HuH-7.5 (cell line): ENCODE measurements at regions not wholly inside any gene's neighbourhood (a gene's known extent, or its start where the extent isn't known, plus 50 kb on each side); places are given as distances from the start of the nearest gene placed in this dataset.
"Not testable (repeated sequence)": the region's sequence is repeated elsewhere in the genome, so short reads cannot be mapped to it uniquely, and the experiment has no call there.

Experiments
- DNase-seq: peaks from one replicate; pipeline ENCODE4 v3.0.0; 2011; ENCODE audit warnings: low spot score

- no peak for DNase-seq
These were observed 278.0 kb upstream of the PLET1 start for GRCh38 chr11:112538534-112539280.

DNA sequence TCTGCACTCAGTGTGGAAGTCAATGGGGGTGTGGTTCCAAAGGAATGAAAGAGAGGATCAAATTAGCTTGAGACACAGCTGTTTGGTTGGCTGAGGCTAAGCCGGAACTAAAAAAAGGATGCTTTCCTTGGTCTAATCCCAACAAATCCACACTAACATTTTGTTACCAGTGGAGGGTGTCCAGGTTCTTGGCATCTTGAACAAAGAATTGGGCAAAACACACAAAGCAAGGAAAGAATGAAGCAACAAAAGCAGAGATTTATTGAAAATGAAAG lies 278.6 kb upstream of the PLET1 start:
- not testable (repeated sequence) for DNase-seq

DNA sequence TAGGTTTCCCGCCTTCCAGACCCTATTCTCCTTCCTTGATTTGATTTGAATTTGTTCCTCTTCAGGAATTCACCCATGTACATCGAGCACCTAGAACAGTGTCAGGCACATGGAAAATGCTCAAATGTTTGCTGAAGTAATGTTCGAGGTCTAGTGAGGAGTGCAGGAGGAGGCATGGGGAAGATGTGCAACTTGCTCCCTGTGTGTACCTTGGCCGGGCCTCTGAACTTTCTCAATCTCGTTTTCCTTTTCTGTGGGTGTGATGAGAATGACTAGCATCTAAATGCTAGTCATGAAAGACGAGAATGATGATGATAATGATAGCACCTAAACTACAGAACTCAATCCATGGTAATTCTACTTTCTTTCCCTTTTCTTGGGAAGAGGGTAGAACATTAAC lies 279.1 kb upstream of the PLET1 start:
- DNase-seq: no peak

- DNase-seq: no peak
These were observed 279.6 kb upstream of the PLET1 start for GRCh38 chr11:112540261-112540660.

DNA sequence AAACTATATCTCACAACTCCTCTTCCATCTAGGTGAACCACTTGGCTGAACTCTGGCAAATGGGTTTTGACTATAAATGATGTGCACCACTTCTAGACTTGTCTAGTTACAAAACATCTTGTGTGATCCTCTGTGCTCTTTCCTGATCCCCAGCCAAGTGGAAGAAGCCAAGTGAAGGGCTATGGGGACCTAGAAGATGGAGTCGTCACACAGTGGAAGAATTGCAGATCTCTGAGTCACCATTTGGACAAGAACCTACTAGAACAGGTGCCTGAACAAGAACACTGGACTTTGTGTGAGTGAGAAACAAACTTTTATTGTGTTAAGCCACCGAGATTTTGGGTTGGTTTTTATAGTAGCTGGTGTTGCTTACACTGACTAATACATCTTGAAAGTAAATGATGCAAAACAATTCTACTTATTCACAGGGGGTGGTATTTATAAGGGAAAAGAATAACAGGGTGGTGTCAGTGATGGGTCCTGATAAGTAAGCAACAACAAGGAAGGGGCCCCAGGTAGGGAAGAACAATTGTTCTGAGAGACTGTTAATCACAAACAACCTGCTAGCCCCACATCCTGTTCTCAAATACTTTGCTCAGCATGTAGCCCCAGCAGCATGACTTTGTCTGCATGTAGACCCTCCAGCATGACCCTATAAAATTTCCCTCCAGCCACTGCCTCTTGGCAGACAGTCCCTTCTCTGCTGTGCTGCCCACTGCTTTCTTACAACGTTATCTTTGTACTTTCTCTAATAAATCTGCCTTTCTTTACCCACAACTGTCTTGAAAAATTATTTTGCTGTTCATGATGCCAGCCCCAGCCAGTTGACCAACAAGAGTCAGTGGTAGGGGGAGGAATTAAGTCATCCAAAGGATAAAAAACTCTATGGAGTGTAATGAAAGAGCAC lies 280.7 kb upstream of the PLET1 start:
- DNase-seq: no peak

DNA sequence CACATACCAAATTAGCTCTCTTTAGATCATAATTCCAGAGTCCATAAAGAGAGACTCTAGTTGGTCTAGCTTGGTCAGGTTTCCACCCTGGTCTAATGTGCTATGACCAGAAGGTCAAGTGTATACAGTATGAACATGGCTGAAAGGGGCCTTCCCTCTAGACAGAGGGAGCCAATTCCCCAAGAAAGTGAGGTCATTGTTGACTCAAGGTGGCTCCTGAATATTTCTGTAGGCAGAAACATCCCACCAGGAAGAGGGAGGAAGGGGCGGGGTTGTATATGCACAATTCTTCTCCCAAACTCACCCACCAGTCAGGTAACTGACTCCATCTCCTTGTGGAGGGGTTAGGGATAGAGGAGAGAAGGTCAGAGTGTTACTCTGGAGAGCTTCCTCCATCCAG lies 281.8 kb upstream of the PLET1 start:
- DNase-seq: no peak

- DNase-seq: no peak
These were observed 282.7 kb upstream of the PLET1 start for GRCh38 chr11:112543390-112543789.

DNA sequence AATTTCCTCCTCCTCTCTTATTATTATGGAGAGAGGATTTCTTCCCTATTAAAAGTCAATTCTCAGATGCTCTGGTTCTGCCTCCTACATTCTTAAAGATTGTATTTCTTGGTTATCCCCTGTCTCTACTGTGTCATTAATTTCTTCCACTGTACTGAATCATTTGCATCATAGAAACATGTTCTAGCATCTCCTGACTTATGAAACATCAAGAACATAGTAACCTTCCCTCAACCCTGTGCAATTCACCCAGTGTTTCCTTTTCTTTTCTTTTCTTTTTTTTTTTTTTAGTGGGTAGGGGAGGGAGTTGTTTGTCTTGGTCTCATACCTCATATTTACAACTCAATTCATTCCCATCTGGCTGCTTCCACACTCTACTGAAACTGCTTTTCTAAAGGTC lies 288.0 kb upstream of the PLET1 start:
- no peak for DNase-seq

DNA sequence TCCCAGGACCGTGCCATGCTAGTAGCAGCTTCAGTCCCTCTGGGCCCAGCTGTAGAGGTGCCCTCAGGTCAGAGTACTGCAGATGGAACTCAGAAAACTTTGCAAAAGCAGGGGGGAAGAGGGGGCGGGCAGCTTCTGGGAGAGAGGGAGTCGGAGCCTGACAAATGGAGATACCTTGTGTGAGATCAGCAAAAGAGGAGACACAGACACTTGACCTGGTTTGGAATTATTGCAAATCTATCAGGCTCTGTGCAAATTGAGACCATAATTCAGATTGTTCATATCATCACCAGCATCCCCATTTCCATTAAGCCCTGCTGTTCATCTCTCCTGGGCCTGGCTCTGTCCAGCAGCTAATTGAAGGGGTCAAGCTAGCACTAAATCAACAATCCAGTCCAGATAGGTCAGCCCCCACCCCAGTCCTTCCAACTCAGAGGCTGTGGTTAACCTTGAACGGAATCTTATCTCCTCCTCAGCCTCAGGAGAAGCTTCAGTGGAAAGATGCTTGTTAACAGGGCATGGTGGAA lies 292.6 kb upstream of the PLET1 start:
- DNase-seq: no peak

DNA sequence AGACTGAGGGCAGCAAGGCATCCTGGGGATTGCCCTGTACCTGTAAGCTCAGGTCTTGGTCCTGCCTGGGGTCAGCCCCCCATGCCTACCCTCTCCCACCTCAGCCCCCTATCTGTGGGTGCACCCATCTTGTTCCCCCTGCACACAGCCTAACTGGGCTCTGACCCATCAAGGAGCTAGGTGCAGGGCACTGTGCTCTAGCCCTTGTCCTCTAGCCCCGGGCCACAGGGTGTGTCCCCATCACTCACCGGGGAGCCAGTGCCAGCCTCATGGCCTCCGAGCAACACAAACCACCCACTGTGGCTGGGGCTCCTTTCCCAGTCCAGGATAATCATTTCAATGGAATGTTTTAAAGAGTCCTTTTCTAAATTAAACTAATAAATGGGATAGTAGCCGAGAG lies 293.9 kb upstream of the PLET1 start:
- DNase-seq: no peak

DNA sequence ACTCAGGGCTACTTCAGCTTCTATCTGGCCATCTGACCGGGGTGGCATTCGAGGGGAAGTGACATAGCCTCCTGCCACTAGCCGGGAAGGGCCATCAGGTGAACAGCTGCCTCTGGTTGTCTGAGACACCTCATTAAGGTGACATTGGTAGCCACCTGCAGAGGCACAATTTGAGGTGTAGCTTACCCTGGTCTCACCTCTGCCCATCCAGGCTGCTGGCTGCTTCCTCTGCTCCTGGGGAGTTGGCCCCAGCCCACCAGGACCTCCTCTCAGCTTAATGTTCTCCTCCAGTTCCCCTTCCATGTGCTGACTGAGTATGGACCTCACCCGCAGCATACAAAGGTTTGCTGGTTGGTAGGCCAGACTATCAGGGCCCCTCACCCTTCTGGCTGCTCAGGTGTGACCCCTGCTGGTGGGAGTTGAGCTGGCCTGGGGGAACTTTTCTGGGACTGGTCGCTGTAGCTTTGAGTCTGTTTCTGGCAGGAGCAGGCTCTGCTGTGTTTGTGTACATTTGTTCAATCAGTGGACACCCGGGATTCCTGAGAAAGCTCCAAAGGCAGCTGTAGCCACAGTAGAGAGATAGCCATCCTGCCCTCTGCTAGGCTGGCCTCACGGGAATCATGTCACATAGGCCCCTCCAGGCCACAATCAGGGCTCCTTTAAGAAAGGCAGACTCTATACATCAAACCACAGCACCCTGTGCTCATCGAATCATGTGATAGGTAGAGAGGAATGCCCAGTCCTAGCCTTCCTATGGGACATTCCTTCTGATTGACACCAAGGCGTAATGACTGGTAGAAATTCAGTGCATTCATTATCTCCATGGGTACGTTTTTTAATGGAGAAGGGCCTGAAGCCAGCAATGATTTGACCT lies 295.1 kb upstream of the PLET1 start:
- peak; percentile 33 for DNase-seq

DNA sequence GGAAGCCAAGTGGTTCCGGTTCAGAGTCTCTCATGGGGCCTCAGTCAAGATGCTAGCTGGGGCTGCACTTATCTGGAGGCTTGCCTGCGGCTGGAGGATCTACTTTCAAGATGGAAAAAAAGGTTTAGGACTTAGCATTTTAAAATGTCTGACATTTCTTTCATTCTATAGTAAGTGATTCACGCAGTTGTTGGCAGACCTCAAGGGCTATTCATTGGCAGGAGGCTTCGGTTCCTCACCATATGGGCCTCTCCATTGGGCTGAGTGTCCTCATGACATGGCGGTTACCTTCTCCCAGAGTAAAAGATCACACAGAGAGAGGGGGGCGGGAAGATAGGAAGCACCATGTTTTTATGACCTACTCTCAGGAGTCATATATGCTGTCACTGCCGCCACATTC lies 298.0 kb upstream of the PLET1 start:
- DNase-seq: no peak

DNA sequence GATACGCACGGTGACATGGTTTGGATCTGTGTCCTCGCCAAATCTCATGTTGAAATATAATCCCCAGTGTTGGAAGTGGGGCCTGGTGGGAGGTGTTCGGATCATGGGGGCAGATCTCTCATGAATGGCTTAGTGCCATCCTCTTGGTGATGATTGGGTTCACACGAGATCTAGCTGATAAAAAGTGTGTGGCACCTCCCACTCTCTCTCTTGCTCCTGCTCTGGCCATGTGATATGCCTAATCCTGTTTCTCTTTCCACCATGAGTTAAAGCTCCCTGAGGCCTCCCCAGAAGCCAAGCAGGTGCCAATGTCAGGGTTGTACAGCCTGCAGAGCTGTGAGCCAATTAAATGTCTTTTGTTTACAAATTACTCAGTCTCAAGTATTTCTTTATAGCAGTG lies 303.1 kb upstream of the PLET1 start:
- DNase-seq: no peak

DNA sequence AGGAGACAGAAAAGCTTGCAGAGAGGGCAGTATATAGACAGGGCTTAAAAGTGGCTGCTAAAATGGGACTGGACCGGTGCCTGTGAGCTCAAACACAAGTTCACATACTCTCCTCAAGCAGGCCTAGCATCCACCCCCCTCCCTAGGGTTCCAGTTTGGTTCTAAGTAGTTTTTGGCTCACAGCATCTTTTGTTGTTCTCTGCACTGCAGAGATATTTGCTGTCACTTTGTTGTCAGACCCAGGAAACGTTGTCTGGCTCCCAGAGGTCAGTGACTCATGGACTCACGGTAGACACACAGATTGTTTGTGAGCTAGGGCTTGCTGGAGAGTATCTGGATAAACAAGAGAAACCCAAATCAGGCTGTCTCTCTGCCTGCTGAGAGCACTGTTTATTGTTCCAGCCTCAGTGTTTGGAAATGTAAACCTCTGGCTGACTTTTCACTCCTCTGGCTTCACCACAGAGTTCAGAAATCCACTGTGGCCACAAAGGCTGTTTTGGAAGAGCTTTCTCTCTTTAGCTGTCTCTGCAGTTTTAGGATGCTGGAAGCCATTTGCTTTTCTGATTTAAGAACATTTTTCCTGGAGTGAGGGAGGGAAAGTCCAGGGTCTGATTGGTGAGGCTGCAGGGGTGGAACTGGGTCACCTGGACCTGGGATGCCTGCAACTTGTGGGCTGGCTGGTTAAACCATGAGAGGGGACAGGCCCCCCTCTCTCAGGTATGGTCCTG lies 303.7 kb upstream of the PLET1 start:
- no peak for DNase-seq

DNA sequence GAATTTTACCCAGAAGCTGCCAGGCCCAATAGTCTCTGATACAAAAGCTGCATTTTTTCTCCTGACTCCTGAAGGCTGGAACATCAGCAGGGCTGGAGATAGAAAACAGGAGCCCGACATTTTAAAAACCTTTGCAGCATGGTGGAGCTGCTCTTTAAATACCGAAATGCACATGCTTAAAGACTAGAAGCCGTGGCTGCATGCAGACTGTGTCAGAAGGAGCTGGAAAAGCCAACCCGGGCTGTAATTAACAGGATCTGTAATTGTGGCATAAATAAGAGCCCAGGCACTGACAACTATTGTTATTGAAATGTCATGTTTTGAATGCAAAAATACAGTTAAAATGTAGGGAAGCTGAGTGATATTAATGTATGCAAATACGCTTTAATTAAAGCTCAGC lies 304.9 kb upstream of the PLET1 start:
- no peak for DNase-seq

- DNase-seq: no peak
These were observed 305.5 kb upstream of the PLET1 start for GRCh38 chr11:112566124-112566523.

- DNase-seq: no peak
These were observed 309.7 kb upstream of the PLET1 start for GRCh38 chr11:112570333-112570732.

- no peak for DNase-seq
These were observed 318.6 kb upstream of the PLET1 start for GRCh38 chr11:112579282-112579681.

DNA sequence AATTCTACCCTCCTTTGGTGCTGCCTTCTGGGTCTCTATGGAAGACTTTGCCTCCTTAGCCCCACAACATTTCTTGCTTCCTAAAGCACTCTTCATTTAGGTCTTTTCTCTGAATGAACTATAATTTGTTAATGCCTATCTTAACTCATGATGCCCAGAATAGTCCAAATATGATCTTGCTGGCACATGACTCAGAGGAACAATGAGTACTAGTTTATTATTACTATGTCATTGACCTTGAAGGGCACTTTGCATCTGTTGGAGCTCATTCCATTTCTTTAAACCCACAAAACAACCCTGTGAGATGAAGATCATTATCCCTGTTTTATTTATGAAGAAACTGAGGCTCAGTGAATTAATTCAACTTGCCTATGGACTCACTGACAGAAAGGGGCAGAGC lies 320.2 kb upstream of the PLET1 start:
- DNase-seq: no peak

DNA sequence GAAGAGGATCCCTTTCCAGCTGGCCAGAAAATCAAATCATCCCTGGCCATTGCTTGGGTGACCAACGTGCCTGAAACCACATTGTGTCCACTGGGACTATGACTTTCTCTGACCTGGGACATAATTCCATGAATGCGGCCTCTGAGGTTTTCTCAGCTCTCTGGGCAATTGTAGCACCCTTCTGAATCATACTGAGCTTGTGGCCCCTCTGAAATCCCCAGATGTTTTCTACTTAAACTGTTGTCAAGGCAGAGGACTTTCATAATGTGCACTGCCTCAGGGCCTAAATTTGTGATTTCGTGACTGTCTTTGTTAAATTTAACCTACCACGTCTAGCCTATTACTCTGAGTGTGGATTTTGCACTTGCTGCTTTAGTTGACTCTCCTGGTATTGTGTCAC lies 321.1 kb upstream of the PLET1 start:
- no peak for DNase-seq

DNA sequence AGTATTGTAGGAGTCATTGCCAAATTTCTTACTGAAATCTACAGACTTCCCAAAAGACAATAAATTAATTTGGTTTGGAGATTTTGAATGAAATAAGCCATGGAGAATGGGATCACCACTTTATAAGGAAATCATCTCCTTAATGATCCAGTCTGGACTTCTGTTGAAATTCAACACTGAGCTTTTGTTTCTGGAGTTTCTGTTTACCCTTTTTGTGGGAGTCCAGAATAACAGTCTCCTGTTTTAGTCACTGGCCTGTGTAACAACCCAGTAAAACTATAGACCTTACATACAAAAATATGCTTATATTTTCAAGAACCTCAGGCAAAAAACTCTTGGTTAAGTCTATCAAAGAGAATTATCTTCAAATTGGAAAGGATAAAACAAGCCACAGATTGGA lies 321.7 kb upstream of the PLET1 start:
- DNase-seq: no peak
